Urinary bladder (tissue), 3 donors: ENCODE measurements at regions not wholly inside any gene's neighbourhood (a gene's known extent, or its start where the extent isn't known, plus 50 kb on each side); places are given as distances from the start of the nearest gene placed in this dataset.
"Not testable (repeated sequence)": the region's sequence is repeated elsewhere in the genome, so short reads cannot be mapped to it uniquely, and the experiment has no call there.

Experiments
- DNase-seq: peaks from one replicate; pipeline ENCODE4 v3.0.0-alpha.2; 2015; ENCODE audit errors: extremely low spot score
- H3K27ac ChIP-seq: one replicate; pipeline ENCODE4 v1.5.1; 2013; ENCODE audit warnings: low read depth, mild to moderate bottlenecking, moderate library complexity
- H3K36me3 ChIP-seq: one replicate; pipeline ENCODE4 v1.6.1; 2013; ENCODE audit warnings: mild to moderate bottlenecking, moderate library complexity; ENCODE audit not compliant: insufficient read depth
- H3K4me1 ChIP-seq: one replicate; pipeline ENCODE4 v1.6.1; 2013; ENCODE audit warnings: mild to moderate bottlenecking, moderate library complexity; ENCODE audit not compliant: insufficient read depth
- H3K4me3 ChIP-seq: one replicate; pipeline ENCODE4 v1.5.1; 2013; ENCODE audit warnings: low read depth, low read length
- WGBS: extraction: QIAGEN DNeasy Blood & Tissue Kit; methylation state at CpG from one replicate; pipeline ENCODE4 v1.1.7; 2013; 5-methylcytosine and 5-hydroxymethylcytosine counted together
- donor health status: healthy with polysubstance abuse.
- donor health status: healthy.

GRCh38 chr12:20006871-20007730, 361.2 kb upstream of the PDE3A start:
- H3K4me3 ChIP-seq = no peak overlapping the region
- H3K4me1 ChIP-seq = no peaks in the 10 kb centered on the region
- no peak for DNase-seq
- 82% methylated on average over 8 of the region's 8 CpGs for WGBS
- H3K27ac ChIP-seq = no peak overlapping the region
- H3K36me3 ChIP-seq = no peaks in the 10 kb centered on the region

GRCh38 chr12:20009965-20010364, 358.4 kb upstream of the PDE3A start:
- not testable (repeated sequence) for H3K4me3 ChIP-seq, DNase-seq, H3K27ac ChIP-seq, H3K4me1 ChIP-seq, H3K36me3 ChIP-seq
- WGBS = 96% methylated on average over 8 of the region's 8 CpGs

- H3K36me3 ChIP-seq = no peaks in the 10 kb centered on the region
- no peak for DNase-seq
- H3K27ac ChIP-seq = no peak overlapping the region
- WGBS = 12% methylated on average over 2 of the region's 2 CpGs
- no peaks in the 10 kb centered on the region for H3K4me1 ChIP-seq
- H3K4me3 ChIP-seq = no peak overlapping the region
Observed at GRCh38 chr12:20011200-20011599, 357.1 kb upstream of the PDE3A start.

- DNase-seq = no peak
- Histone ChIP-seq H3K36me3 (no peaks in the 10 kb centered on the region), H3K4me3 (no peak overlapping the region), H3K27ac (no peak overlapping the region), H3K4me1 (no peaks in the 10 kb centered on the region)
Observed at GRCh38 chr12:20017802-20018201, 350.5 kb upstream of the PDE3A start.

- whole genome bisulfite sequencing = 59% methylated on average over 3 of the region's 3 CpGs
- DNase-seq = no peak
- Histone ChIP-seq H3K36me3 (no peaks in the 10 kb centered on the region), H3K4me3 (no peak overlapping the region), H3K27ac (no peak overlapping the region), H3K4me1 (no peaks in the 10 kb centered on the region)
Observed at GRCh38 chr12:20018406-20018805, 349.9 kb upstream of the PDE3A start.

DNA sequence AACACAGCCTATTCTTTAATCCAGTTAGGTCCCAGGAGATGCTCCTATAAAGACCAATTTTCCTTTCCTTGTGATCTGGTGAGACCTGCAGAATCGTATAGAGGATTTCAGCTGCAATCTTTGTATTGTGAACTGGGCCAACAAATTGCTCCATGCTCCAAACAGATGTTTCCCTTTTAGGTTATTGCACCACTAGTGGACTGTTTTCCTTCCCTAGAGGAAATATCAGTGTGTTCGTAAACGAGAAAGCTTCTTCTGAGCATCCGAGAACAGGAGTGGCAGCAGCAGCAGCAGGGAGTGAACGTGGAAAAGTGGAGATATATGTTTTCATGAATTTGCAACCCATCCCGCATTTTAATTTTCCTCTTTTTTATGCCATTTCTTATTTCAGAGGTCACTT, 344.1 kb upstream of the PDE3A start:
- Histone ChIP-seq H3K36me3 (no peaks in the 10 kb centered on the region), H3K4me1 (no peaks in the 10 kb centered on the region), H3K27ac (no peak overlapping the region), H3K4me3 (no peak overlapping the region)
- DNase-seq = peak; percentile 42
- WGBS = 44% methylated on average over 6 of the region's 6 CpGs

- WGBS = 96% methylated on average over 1 of the region's 1 CpG
- DNase-seq = no peak
- Histone ChIP-seq H3K27ac (no peak overlapping the region), H3K4me3 (no peak overlapping the region), H3K36me3 (no peaks in the 10 kb centered on the region), H3K4me1 (no peaks in the 10 kb centered on the region)
Observed at GRCh38 chr12:20028033-20028432, 340.3 kb upstream of the PDE3A start.

- H3K27ac ChIP-seq = no peak overlapping the region
- no peaks in the 10 kb centered on the region for H3K4me1 ChIP-seq
- H3K4me3 ChIP-seq = no peak overlapping the region
- DNase-seq = no peak
- WGBS = 57% methylated on average over 1 of the region's 1 CpG
- no peaks in the 10 kb centered on the region for H3K36me3 ChIP-seq
Observed at GRCh38 chr12:20030826-20031225, 337.5 kb upstream of the PDE3A start.

DNA sequence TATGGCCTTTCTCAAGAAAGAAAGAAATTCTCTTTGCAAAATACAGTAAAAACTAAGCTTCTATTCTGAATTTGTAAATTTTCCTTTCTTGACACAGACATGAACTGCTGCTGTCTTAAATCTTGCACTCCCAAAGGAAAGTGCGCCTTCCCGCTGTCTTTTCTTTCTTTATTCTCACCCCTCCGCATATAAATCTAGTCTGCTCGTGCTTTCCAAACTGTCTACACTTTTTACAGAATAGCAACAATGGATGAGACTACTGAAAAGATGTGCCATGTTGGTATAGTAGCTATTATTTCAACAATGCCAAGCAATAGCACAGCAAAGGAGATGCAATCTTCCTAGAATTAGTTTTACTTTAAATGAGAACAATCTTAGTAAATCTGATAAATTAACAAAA, 328.8 kb upstream of the PDE3A start:
- Histone ChIP-seq H3K36me3 (no peaks in the 10 kb centered on the region), H3K4me3 (no peak overlapping the region), H3K4me1 (no peaks in the 10 kb centered on the region), H3K27ac (no peak overlapping the region)
- WGBS = 94% methylated on average over 4 of the region's 4 CpGs
- no peak for DNase-seq

GRCh38 chr12:20040184-20040583, 328.2 kb upstream of the PDE3A start:
- H3K27ac ChIP-seq = no peak overlapping the region
- 70% methylated on average over 2 of the region's 2 CpGs for WGBS
- no peak overlapping the region for H3K4me3 ChIP-seq
- DNase-seq = no peak
- no peaks in the 10 kb centered on the region for H3K4me1 ChIP-seq
- H3K36me3 ChIP-seq = no peaks in the 10 kb centered on the region

DNA sequence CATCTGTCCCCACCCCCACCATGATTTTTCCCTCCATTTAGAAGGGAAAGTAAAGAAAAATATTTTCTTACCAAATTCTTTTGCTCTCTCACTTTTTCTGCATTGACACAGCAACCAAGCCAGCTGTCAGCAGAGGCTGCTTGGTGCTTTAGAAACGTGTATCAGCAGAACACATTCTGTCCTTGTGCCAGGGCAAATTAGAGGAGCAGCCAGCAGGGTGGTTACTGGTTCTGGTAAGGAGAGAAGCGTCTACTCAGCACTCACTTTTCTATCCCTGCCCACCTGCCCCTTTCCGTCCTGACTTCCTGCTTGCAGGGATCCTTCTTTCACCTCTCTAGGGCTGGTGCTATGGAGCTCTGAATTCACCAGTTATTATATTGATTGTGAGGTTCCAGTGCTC, 327.5 kb upstream of the PDE3A start:
- 44% methylated on average over 3 of the region's 3 CpGs for WGBS
- Histone ChIP-seq H3K27ac (no peak overlapping the region), H3K4me3 (no peak overlapping the region), H3K36me3 (no peaks in the 10 kb centered on the region), H3K4me1 (no peaks in the 10 kb centered on the region)
- no peak for DNase-seq

GRCh38 chr12:20044351-20044750, 324.0 kb upstream of the PDE3A start:
- WGBS = 55% methylated on average over 1 of the region's 1 CpG
- Histone ChIP-seq H3K27ac (no peak overlapping the region), H3K36me3 (no peaks in the 10 kb centered on the region), H3K4me3 (no peak overlapping the region), H3K4me1 (no peaks in the 10 kb centered on the region)
- DNase-seq = no peak

GRCh38 chr12:20044846-20045245, 323.5 kb upstream of the PDE3A start:
- WGBS = 32% methylated on average over 3 of the region's 3 CpGs
- DNase-seq = no peak
- no peaks in the 10 kb centered on the region for H3K36me3 ChIP-seq
- H3K27ac ChIP-seq = no peak overlapping the region
- no peak overlapping the region for H3K4me3 ChIP-seq
- no peaks in the 10 kb centered on the region for H3K4me1 ChIP-seq

DNA sequence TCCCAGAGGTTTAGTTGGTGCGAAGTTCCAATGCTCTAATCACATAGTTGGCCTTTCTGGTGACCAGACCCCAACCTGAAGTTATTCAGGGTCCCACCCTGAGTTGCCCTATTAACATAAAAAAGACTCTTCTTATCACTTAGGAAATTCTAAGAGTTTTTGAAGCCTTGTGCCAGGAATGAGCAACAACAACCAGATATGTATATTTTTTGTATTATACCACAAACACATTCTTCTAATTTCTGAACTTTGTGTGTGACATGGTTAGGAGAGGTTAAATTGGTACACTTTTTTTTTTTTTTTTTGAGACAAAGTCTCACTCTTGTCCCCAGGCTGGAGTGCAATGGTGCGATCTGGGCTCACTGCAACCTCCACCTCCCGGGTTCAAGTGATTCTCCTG, 320.4 kb upstream of the PDE3A start:
- Histone ChIP-seq H3K27ac (no peak overlapping the region), H3K4me3 (no peak overlapping the region), H3K36me3 (no peaks in the 10 kb centered on the region), H3K4me1 (no peaks in the 10 kb centered on the region)
- over 99% methylated on average over 3 of the region's 3 CpGs for WGBS
- no peak for DNase-seq

DNA sequence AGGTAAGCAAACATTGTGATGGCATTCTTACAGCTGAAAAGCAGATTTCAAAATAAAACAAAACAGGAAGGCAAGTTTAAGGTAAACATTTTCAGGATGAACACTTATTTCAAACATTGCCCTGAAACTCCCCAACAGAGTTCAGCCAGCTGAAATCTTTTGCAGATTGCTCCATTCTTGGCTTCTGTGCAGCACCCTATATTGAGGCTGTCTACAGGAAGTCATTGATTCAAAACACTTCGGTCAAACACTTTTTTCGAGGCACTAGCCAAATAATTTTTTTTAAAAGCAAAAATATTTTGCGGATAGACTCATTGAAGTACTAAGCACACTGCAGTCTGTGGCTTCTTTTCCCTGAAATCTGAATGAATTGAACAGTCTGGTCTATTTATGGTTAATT, 318.1 kb upstream of the PDE3A start:
- 47% methylated on average over 3 of the region's 3 CpGs for WGBS
- Histone ChIP-seq H3K27ac (no peak overlapping the region), H3K4me1 (no peaks in the 10 kb centered on the region), H3K36me3 (no peaks in the 10 kb centered on the region), H3K4me3 (no peak overlapping the region)
- no peak for DNase-seq
